IMR-90 (cell line): ENCODE measurements at regions not wholly inside any gene's neighbourhood (a gene's known extent, or its start where the extent isn't known, plus 50 kb on each side); places are given as distances from the start of the nearest gene placed in this dataset.

Experiments used
- ATAC-seq: fragments of 200-7000 bp; cut with Tn5 transposase; 2 replicates; pipeline ENCODE4 v1.9.1; 2020; ENCODE audit warnings: low read depth, mild to moderate bottlenecking, moderate library complexity
- BruUV-seq: library from RNA; stranded (reverse); fragments of 400-500 nt; replicated peaks from 2 replicates; lab custom pipeline; 2021; lab: Mats Ljungman, UMichigan
- CTCF ChIA-PET: fragments of 300-600 bp; formaldehyde crosslinking; extraction: SDS; loops from one replicate; lab custom pipeline; 2021; ENCODE audit warnings: antibody characterized with exemption; lab: Yijun Ruan, JAX
- POLR2A ChIA-PET: fragments of 300-600 bp; sonication (Branson Sonifier 250); formaldehyde crosslinking; loops from one replicate; lab custom pipeline; 2022; ENCODE audit warnings: antibody characterized with exemption; ENCODE audit not compliant: unreplicated experiment; lab: Charles Lee
- DNase-seq: peaks from one replicate; pipeline ENCODE4 v3.0.0; 2013
- H2AFZ ChIP-seq: replicated peaks from 2 replicates; pipeline ENCODE3; 2013; ENCODE audit warnings: low read length, mild to moderate bottlenecking; ENCODE audit not compliant: poor library complexity
- H2AK5ac ChIP-seq: 2 replicates; pipeline ENCODE4 v1.6.1; 2013; ENCODE audit warnings: low read depth, low read length, inconsistent platforms
- H2AK9ac ChIP-seq: replicated peaks from 2 replicates; pipeline ENCODE3; 2013; ENCODE audit warnings: mild to moderate bottlenecking, low read depth, low read length, moderate library complexity; ENCODE audit not compliant: poor library complexity
- H2BK120ac ChIP-seq: 2 replicates; pipeline ENCODE4 v1.6.1; 2013; ENCODE audit warnings: low read depth, low read length, inconsistent platforms
- H2BK15ac ChIP-seq: 3 replicates; pipeline ENCODE4 v1.6.1; 2013; ENCODE audit warnings: low read depth, low read length, inconsistent platforms
- H2BK20ac ChIP-seq: 2 replicates; pipeline ENCODE4 v1.6.1; 2013; ENCODE audit warnings: low read depth, mild to moderate bottlenecking, inconsistent platforms, low read length, moderate library complexity
- H2BK5ac ChIP-seq: 2 replicates; pipeline ENCODE4 v1.6.1; 2013; ENCODE audit warnings: mild to moderate bottlenecking, low read depth, low read length, inconsistent platforms; ENCODE audit not compliant: poor library complexity, severe bottlenecking
- H3K14ac ChIP-seq: replicated peaks from 2 replicates; pipeline ENCODE4 v1.6.1; 2013; ENCODE audit warnings: low read depth, low read length, inconsistent platforms
- H3K18ac ChIP-seq: 2 replicates; pipeline ENCODE4 v1.6.1; 2013; ENCODE audit warnings: low read depth, low read length, control low read depth
- H3K23ac ChIP-seq: 2 replicates; pipeline ENCODE4 v1.6.1; 2013; ENCODE audit warnings: low read depth, low read length, inconsistent platforms
- H3K27ac ChIP-seq: 2 replicates; pipeline ENCODE4 v1.5.1; 2013; ENCODE audit warnings: mild to moderate bottlenecking, control low read depth, low read length; ENCODE audit not compliant: insufficient read depth
- H3K27me3 ChIP-seq: 2 replicates; pipeline ENCODE4 v1.6.1; 2013; ENCODE audit warnings: low read length; ENCODE audit not compliant: control insufficient read depth, insufficient read depth
- H3K36me3 ChIP-seq: 2 replicates; pipeline ENCODE4 v1.6.1; 2013; ENCODE audit warnings: low read length, mixed read lengths; ENCODE audit not compliant: control insufficient read depth, insufficient read depth
- H3K4ac ChIP-seq: 2 replicates; pipeline ENCODE4 v1.6.1; 2013; ENCODE audit warnings: low read depth, low read length, inconsistent platforms
- H3K4me1 ChIP-seq: 2 replicates; pipeline ENCODE4 v1.6.1; 2013; ENCODE audit warnings: low read length, mixed read lengths; ENCODE audit not compliant: control insufficient read depth, insufficient read depth
- H3K4me2 ChIP-seq: 2 replicates; pipeline ENCODE4 v1.6.1; 2013; ENCODE audit warnings: low read depth, mild to moderate bottlenecking, control low read depth, low read length, moderate library complexity
- H3K4me3 ChIP-seq: 2 replicates; pipeline ENCODE4 v1.5.1; 2013; ENCODE audit warnings: low read depth, mild to moderate bottlenecking, control low read depth, low read length, moderate library complexity; ENCODE audit not compliant: insufficient read depth
- H3K56ac ChIP-seq: 2 replicates; pipeline ENCODE4 v1.6.1; 2013; ENCODE audit warnings: low read length, inconsistent platforms; ENCODE audit not compliant: insufficient read depth; ENCODE audit errors: extremely low read depth
- H3K79me1 ChIP-seq, 2 experiments: 2 replicates each; pipeline ENCODE4 v1.6.1; 2013; ENCODE audit warnings: low read length in 2 of 2, inconsistent platforms in 1 of 2, low read depth in 1 of 2
- H3K9ac ChIP-seq: 2 replicates; pipeline ENCODE4 v1.6.1; 2013; ENCODE audit warnings: low read depth, low read length, control low read depth
- H3K9me1 ChIP-seq: 2 replicates; pipeline ENCODE4 v1.6.1; 2013; ENCODE audit warnings: low read length, inconsistent platforms; ENCODE audit not compliant: insufficient read depth
- H3K9me3 ChIP-seq: 2 replicates; pipeline ENCODE4 v1.6.1; 2013; ENCODE audit warnings: low read length; ENCODE audit not compliant: control insufficient read depth, insufficient read depth
- H4K20me1 ChIP-seq: 2 replicates; pipeline ENCODE4 v1.6.1; 2013; ENCODE audit warnings: low read length, inconsistent platforms; ENCODE audit not compliant: insufficient read depth
- H4K5ac ChIP-seq: 2 replicates; pipeline ENCODE4 v1.6.1; 2013; ENCODE audit warnings: mild to moderate bottlenecking, low read depth, low read length, control low read depth
- H4K8ac ChIP-seq, 2 experiments: 2 replicates each; pipeline ENCODE4 v1.6.1; 2013; ENCODE audit warnings: low read depth in 2 of 2, low read length in 2 of 2, control low read depth in 1 of 2, inconsistent platforms in 1 of 2
- H4K91ac ChIP-seq: 2 replicates; pipeline ENCODE4 v1.6.1; 2013; ENCODE audit warnings: low read depth, low read length, inconsistent platforms; ENCODE audit not compliant: insufficient read depth
- BHLHE40 ChIP-seq: fragments of 150-350 bp; IDR thresholded peaks from 2 replicates; pipeline ENCODE4 v1.6.1; 2016; ENCODE audit warnings: mild to moderate bottlenecking, low read depth, low read length
- CEBPB ChIP-seq: IDR thresholded peaks from 2 replicates; pipeline ENCODE4 v1.6.1; 2012; ENCODE audit warnings: low read depth, low read length, improper control_type of control experiment
- CHD1 ChIP-seq: IDR thresholded peaks from 2 replicates; pipeline ENCODE4 v1.6.1; 2012; ENCODE audit warnings: low read depth, low read length, improper control_type of control experiment
- FOS ChIP-seq: fragments of 150-350 bp; IDR thresholded peaks from 2 replicates; pipeline ENCODE4 v1.6.1; 2016; ENCODE audit warnings: low read depth, low read length
- MAFK ChIP-seq: IDR thresholded peaks from 2 replicates; pipeline ENCODE4 v1.6.1; 2012; ENCODE audit warnings: low read depth, low read length, improper control_type of control experiment
- MXI1 ChIP-seq: IDR thresholded peaks from 2 replicates; pipeline ENCODE4 v1.6.1; 2012; ENCODE audit warnings: low read depth, mild to moderate bottlenecking, low read length, moderate library complexity, borderline replicate concordance
- NFE2L2 ChIP-seq: fragments of 150-350 bp; IDR thresholded peaks from 2 replicates; pipeline ENCODE4 v1.6.1; 2016; ENCODE audit warnings: low read depth, mild to moderate bottlenecking, low read length
- POLR2A ChIP-seq: IDR thresholded peaks from 2 replicates; pipeline ENCODE4 v1.6.1; 2012; ENCODE audit warnings: mild to moderate bottlenecking, low read depth, low read length
- RCOR1 ChIP-seq: IDR thresholded peaks from 2 replicates; pipeline ENCODE4 v1.6.1; 2012; ENCODE audit warnings: mild to moderate bottlenecking, low read length, improper control_type of control experiment; ENCODE audit not compliant: insufficient replicate concordance
- RFX5 ChIP-seq: IDR thresholded peaks from 2 replicates; pipeline ENCODE4 v1.8.0; 2012; ENCODE audit warnings: low read depth, mild to moderate bottlenecking, low read length, moderate library complexity
- SMC3 ChIP-seq: fragments of 150-350 bp; IDR thresholded peaks from 2 replicates; pipeline ENCODE4 v1.6.1; 2016; ENCODE audit warnings: low read depth, mild to moderate bottlenecking, antibody characterized with exemption, low read length, moderate library complexity
- USF2 ChIP-seq: fragments of 150-350 bp; IDR thresholded peaks from 2 replicates; pipeline ENCODE4 v1.6.1; 2017; ENCODE audit warnings: mild to moderate bottlenecking, antibody characterized with exemption, low read length, low read depth
- WGBS, 2 experiments: methylation state at CpG; one replicate each; pipeline versions ENCODE4 v1.1.5 to v1.1.7; 2013; ENCODE audit warnings: missing lambda C conversion rate in 2 of 2; ENCODE audit not compliant: insufficient read length in 1 of 2; ENCODE audit errors: extremely low coverage in 2 of 2; 5-methylcytosine and 5-hydroxymethylcytosine counted together
- dilution Hi-C: fragments of 300-500 bp; cut with HindIII; formaldehyde crosslinking; loops from one replicate; pipeline ENCODE4 v1.14.3; 2018; ENCODE audit warnings: low sequenced_read_pairs; ENCODE audit not compliant: unreplicated experiment
- in situ Hi-C: fragments of 300-500 bp; cut with MboI; formaldehyde crosslinking; loops from 3 replicates; pipeline ENCODE4 v1.14.3; 2019; ENCODE audit warnings: low sequenced_read_pairs, inconsistent platforms, mixed read lengths
- intact Hi-C: fragments of 100-400 bp; cut with micrococcal nuclease; formaldehyde crosslinking; loops from 2 replicates; pipeline ENCODE4 v1.10.0; 2022
- TF ChIP-seq, protein P1 (sequence below): conservative IDR thresholded peaks from 2 replicates; pipeline ENCODE4 v1.5.1; 2012; ENCODE audit warnings: mild to moderate bottlenecking, low read depth, low read length, improper control_type of control experiment

GRCh38 chr3:193879864-193880242, 256.1 kb upstream of the HES1 start:
- no peak for ATAC-seq
- no peak overlapping the region for H2BK5ac ChIP-seq
- H3K18ac ChIP-seq: no peak overlapping the region
- H4K8ac ChIP-seq: no peak overlapping the region
- no peak overlapping the region for H2AFZ ChIP-seq
- H3K9me1 ChIP-seq: no peaks in the 10 kb centered on the region
- H2BK120ac ChIP-seq: no peak overlapping the region
- H3K4me2 ChIP-seq: no peak overlapping the region
- no peak overlapping the region for H3K4me3 ChIP-seq
- H3K79me1 ChIP-seq: no peaks in the 10 kb centered on the region
- no peak overlapping the region for H3K14ac ChIP-seq
- POLR2A ChIA-PET: no interaction called here
- dilution Hi-C loops (no loop called here), in situ Hi-C loops (no loop called here), intact Hi-C loops (no loop called here)
- no peak overlapping the region for H2AK5ac ChIP-seq
- no peak for TF ChIP-seq NFE2L2
- no peak for TF ChIP-seq MXI1
- no peak for TF ChIP-seq RCOR1
- no peak for TF ChIP-seq FOS
- TF ChIP-seq BHLHE40: no peak
- no peak for TF ChIP-seq POLR2A
- TF ChIP-seq CHD1: no peak
- TF ChIP-seq, protein P1, sequence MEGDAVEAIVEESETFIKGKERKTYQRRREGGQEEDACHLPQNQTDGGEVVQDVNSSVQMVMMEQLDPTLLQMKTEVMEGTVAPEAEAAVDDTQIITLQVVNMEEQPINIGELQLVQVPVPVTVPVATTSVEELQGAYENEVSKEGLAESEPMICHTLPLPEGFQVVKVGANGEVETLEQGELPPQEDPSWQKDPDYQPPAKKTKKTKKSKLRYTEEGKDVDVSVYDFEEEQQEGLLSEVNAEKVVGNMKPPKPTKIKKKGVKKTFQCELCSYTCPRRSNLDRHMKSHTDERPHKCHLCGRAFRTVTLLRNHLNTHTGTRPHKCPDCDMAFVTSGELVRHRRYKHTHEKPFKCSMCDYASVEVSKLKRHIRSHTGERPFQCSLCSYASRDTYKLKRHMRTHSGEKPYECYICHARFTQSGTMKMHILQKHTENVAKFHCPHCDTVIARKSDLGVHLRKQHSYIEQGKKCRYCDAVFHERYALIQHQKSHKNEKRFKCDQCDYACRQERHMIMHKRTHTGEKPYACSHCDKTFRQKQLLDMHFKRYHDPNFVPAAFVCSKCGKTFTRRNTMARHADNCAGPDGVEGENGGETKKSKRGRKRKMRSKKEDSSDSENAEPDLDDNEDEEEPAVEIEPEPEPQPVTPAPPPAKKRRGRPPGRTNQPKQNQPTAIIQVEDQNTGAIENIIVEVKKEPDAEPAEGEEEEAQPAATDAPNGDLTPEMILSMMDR: no peak
- no peak for TF ChIP-seq RFX5
- no peak for TF ChIP-seq CEBPB
- TF ChIP-seq SMC3: no peak
- no peak for TF ChIP-seq MAFK
- TF ChIP-seq USF2: no peak
- no peak overlapping the region for H3K9ac ChIP-seq
- no peak for DNase-seq
- BruUV-seq: no TSS peak
- CTCF ChIA-PET: no interaction called here
- no peaks in the 10 kb centered on the region for H3K36me3 ChIP-seq
- H4K5ac ChIP-seq: no peak overlapping the region
- H4K91ac ChIP-seq: no peak overlapping the region
- H3K4ac ChIP-seq: no peak overlapping the region
- H3K27ac ChIP-seq: no peak overlapping the region
- peaks cover 28% of the 10 kb centered on the region for H3K27me3 ChIP-seq
- no peak overlapping the region for H2BK15ac ChIP-seq
- WGBS, 2 experiments: no CpG with 5 or more reads among the region's 1 CpG
- no peak overlapping the region for H3K23ac ChIP-seq
- no peak overlapping the region for H2AK9ac ChIP-seq
- no peaks in the 10 kb centered on the region for H3K9me3 ChIP-seq
- H3K56ac ChIP-seq: no peak overlapping the region
- no peaks in the 10 kb centered on the region for H4K20me1 ChIP-seq
- H3K4me1 ChIP-seq: no peaks in the 10 kb centered on the region
- no peak overlapping the region for H2BK20ac ChIP-seq
